ENCODE measurements at regions not wholly inside any gene's neighbourhood (a gene's known extent, or its start where the extent isn't known, plus 50 kb on each side); places are given as distances from the start of the nearest gene placed in this dataset.

- no peak for TF ChIP-seq CTCF (IDR thresholded peaks at IDR 0.05; ENCODE audit: insufficient read depth, low read length, poor library complexity, severe bottlenecking)
- no peak for TF ChIP-seq EZH2phosphoT487 (conservative IDR thresholded peaks at IDR 0.05; ENCODE audit: low read length)
Observed at GRCh38 chr22:46060292-46061123, 83.5 kb upstream of the WNT7B start.

Data from SU-DHL-6 (cell line).